ENCODE measurements at regions not wholly inside any gene's neighbourhood (a gene's known extent, or its start where the extent isn't known, plus 50 kb on each side); places are given as distances from the start of the nearest gene placed in this dataset.
"Not testable (repeated sequence)": the region's sequence is repeated elsewhere in the genome, so short reads cannot be mapped to it uniquely, and the experiment has no call there.

GRCh38 chr2:184157141-184157540 is 441.2 kb upstream of the ZNF804A start:
- TF ChIP-seq CTCF (conservative IDR thresholded peaks at IDR 0.05): no peak

GRCh38 chr2:184162426-184162825 is 435.9 kb upstream of the ZNF804A start:
- TF ChIP-seq CTCF (conservative IDR thresholded peaks at IDR 0.05): no peak
- H3K27ac ChIP-seq: no peak overlapping the region

More at GRCh38 chr2:184157141-184157540, 441.2 kb upstream of the ZNF804A start:
- H3K27ac ChIP-seq: no peak overlapping the region

DNA sequence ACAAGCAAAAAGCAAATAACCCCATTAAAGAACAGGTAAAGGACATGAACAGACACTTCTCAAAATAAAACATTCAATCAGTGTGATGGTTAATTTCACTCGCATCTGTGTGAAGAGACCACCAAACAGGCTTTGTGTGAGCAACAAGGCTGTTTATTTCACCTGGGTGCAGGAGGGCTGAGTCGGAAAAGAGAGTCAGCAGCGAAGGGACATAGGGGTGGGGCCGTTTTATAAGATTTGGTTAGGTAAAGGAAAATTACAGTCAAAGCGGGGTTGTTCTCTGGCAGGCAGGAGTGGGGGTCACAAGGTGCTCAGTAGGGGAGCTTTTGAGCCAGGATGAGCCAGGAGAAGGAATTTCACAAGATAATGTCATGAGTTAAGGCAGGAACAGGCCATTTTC is 429.5 kb upstream of the ZNF804A start:
- not testable (repeated sequence) for H3K27ac ChIP-seq

DNA sequence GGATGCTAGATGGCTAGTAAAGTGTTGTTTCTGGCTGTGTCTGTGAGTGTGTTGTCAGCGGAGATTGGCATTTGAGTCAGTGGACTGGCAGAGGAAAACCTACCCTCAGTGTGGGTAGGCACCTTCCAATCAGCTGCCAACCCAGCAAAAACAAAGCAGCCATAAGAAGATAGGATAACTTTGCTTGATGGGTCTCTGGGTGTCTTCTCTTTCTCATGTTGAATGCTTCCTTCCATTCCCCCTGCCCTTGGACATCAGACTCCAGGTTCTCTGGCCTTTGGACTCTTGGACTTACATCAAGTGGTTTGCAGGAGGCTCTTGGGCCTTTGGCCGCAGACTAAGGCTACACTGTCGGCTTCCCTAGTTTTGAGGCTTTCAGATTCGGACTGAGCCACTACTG is 429.0 kb upstream of the ZNF804A start:
- no peak for TF ChIP-seq CTCF (conservative IDR thresholded peaks at IDR 0.05)
- no peak overlapping the region for H3K27ac ChIP-seq

DNA sequence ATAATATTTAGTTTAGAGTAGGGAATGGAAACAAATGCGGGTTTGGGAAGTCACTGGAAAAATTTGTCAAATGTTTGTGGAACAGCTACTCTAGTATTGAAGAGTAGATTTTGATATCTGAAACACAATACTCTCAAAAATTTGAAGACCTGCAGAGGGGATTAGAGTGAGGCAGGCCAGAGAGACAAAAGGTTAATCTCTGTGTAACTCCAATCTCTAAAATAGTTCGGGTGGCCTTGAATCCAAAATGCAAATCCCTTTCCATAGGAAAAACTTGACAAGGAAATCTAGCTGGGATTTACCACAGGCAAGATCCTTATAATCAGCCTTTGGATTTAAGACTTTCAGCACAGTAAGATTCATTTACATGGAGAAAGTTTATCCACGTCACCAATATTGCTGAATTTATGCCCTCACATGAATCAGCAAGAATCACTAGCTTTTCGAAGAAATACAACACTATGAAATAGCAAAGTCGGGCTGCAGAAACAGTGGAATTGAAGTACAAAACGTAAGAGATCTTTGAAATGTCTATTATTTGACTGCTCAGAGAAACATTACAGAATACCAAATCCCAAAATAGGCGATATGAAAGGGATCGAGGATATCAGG is 423.7 kb upstream of the ZNF804A start:
- no peak overlapping the region for H3K27ac ChIP-seq
- TF ChIP-seq CTCF (conservative IDR thresholded peaks at IDR 0.05): no peak

- H3K27ac ChIP-seq: no peak overlapping the region
- no peak for TF ChIP-seq CTCF (conservative IDR thresholded peaks at IDR 0.05)
Measured at GRCh38 chr2:184178229-184178628, 420.1 kb upstream of the ZNF804A start.

GRCh38 chr2:184186436-184186835 is 411.9 kb upstream of the ZNF804A start:
- TF ChIP-seq CTCF (conservative IDR thresholded peaks at IDR 0.05): no peak
- no peak overlapping the region for H3K27ac ChIP-seq

GRCh38 chr2:184187421-184187971 is 410.8 kb upstream of the ZNF804A start:
- no peak for TF ChIP-seq CTCF (conservative IDR thresholded peaks at IDR 0.05)
- H3K27ac ChIP-seq: no peak overlapping the region
